SW 1271 (cell line): ENCODE measurements at regions not wholly inside any gene's neighbourhood (a gene's known extent, or its start where the extent isn't known, plus 50 kb on each side); places are given as distances from the start of the nearest gene placed in this dataset.
"Not testable (repeated sequence)": the region's sequence is repeated elsewhere in the genome, so short reads cannot be mapped to it uniquely, and the experiment has no call there.

Source experiments
- DNase-seq, 2 experiments: peaks; one replicate each; lab custom pipeline; 2025; lab: John Stamatoyannopoulos, UW

DNA sequence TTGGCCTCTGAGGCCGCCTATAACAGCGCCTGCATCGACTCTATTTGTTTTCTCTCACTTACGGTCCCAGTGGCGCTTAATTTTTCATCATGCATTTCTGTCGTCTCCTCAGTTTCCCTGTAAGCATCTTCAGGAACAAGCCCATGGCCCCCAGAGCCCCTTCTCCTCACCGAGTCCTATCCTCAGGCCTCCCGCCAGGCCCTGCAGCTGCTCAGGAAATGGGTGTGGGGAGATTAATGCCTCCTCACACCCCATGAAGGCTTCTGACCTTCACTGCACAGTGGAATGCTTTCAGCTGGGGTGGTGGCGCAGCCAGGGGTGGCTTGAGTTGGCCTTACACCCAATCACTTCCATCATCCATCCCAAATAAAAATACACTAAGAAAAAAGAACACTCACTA is 260.4 kb downstream of the FAM43A start:
- DNase-seq: no peak

GRCh38 chr3:194949592-194949991 is 263.9 kb downstream of the FAM43A start:
- no peak for DNase-seq

GRCh38 chr3:194950906-194951628 is 265.4 kb downstream of the FAM43A start:
- no peak for DNase-seq

DNA sequence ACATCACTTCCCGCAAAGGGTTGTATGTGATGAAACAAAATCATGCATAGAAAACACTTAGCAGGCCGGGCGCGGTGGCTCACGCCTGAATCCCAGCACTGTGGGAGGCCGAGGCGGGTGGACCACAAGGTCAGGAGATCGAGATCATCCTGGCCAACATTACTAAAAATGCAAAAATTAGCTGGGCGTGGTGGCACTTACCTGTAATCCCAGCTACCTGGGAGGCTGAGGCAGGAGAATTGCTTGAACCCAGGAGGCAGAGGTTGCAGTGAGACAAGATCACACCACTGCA is 265.9 kb downstream of the FAM43A start:
- DNase-seq: not testable (repeated sequence)

- DNase-seq: no peak
Measured at GRCh38 chr3:194951931-194952582, 266.4 kb downstream of the FAM43A start.

- DNase-seq: no peak
Measured at GRCh38 chr3:194952841-194953241, 267.2 kb downstream of the FAM43A start.

- no peak for DNase-seq
Measured at GRCh38 chr3:194953291-194953690, 267.6 kb downstream of the FAM43A start.

- no peak for DNase-seq
Measured at GRCh38 chr3:194955546-194955945, 269.9 kb downstream of the FAM43A start.

GRCh38 chr3:194955979-194956696 is 270.5 kb downstream of the FAM43A start:
- no peak for DNase-seq

GRCh38 chr3:194956697-194957396 is 271.2 kb downstream of the FAM43A start:
- DNase-seq: no peak

DNA sequence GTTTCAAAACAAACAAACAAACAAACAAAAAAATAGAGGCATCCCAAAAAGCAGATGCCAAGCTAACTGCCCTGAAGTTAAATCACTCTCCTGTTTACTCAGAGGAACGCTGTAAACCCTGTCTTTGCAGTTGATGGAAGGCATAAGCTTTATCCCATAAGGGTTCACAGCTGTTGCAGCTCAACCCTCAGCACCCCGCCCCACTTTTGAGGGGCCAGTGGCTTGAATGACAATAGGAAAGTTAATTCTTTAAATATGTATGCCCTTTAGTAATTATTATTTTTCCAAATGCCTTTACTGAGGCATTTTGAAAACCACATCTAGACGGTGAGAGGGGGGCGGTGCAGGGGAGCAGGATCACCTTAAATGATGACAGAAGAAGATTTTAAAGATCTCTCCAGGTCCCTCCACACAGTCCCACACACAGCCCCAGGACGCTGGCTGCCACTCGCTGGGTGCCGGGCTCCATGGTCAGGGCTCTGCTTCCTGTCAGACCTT is 272.1 kb downstream of the FAM43A start:
- no peak for DNase-seq

DNA sequence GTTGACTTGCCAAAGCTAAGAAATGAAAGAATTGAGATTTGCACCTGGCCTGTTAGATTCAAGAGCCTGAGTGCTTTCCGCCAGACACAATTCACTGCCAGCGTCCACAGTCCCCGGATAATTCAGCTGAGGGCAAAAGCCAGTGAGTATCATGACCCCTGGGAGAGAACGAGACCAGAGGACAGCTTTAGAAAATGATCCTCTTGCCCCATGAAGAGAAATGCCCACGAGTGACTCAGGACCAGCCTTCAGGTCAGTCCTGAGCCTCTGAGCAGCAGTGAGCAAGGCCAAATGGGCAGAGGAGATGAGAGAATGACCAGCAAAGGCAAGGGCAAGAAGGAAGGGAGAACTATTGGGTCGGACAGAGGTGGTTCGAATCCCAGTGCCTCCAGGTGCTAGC is 273.5 kb downstream of the FAM43A start:
- DNase-seq: no peak

GRCh38 chr3:194959666-194960065 is 274.0 kb downstream of the FAM43A start:
- DNase-seq: not testable (repeated sequence)

GRCh38 chr3:194960446-194961032 is 274.9 kb downstream of the FAM43A start:
- DNase-seq: no peak

DNA sequence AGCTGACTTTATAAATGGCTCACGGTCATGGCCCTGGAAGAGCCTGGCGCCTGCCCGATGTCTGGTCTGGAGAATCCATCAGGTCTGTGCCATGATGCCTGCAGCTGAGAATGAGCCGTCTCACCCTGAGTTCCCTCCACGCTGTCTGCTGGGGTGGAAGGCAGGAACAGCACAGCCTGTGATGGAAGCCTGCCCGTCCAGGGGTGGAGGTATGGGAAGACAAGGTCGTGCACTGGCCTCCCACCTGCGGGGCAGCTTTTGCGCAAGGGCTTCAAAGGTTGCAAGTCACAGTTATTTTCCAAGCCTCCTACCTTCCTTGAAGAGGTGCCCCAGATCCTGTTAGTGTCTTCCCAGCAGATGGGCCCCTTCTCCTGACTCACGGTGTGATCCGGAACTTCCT is 275.5 kb downstream of the FAM43A start:
- no peak for DNase-seq

- no peak for DNase-seq
Measured at GRCh38 chr3:194961571-194961970, 275.9 kb downstream of the FAM43A start.

- no peak for DNase-seq
Measured at GRCh38 chr3:194962056-194962455, 276.4 kb downstream of the FAM43A start.

GRCh38 chr3:194964809-194965208 is 279.1 kb downstream of the FAM43A start:
- DNase-seq: no peak

- DNase-seq: no peak
Measured at GRCh38 chr3:194967151-194968117, 281.8 kb downstream of the FAM43A start.

GRCh38 chr3:194970066-194970465 is 284.4 kb downstream of the FAM43A start:
- DNase-seq: no peak

GRCh38 chr3:194971009-194971408 is 285.3 kb downstream of the FAM43A start:
- no peak for DNase-seq
